ENCODE measurements at regions not wholly inside any gene's neighbourhood (a gene's known extent, or its start where the extent isn't known, plus 50 kb on each side); places are given as distances from the start of the nearest gene placed in this dataset.
"Not testable (repeated sequence)": the region's sequence is repeated elsewhere in the genome, so short reads cannot be mapped to it uniquely, and the experiment has no call there.

GRCh38 chr4:152062936-152063620 lies 302.3 kb upstream of the GATB start:
- Histone ChIP-seq H3K9me3 (no peaks in the 10 kb centered on the region), H3K4me3 (no peak overlapping the region), H3K36me3 (no peaks in the 10 kb centered on the region), H3K9ac (ENCODE audit: low read depth in 2 of 2, low read length in 2 of 2) (no peak overlapping the region), H3K27me3 (no peaks in the 10 kb centered on the region), H3K27ac (no peak overlapping the region), H3K4me1 (no peaks in the 10 kb centered on the region)
- no peak for DNase-seq
- TF ChIP-seq CTCF (IDR thresholded peaks at IDR 0.05): no peak
- intact Hi-C loops (cut with DNase I): no loop called here

- no peaks in the 10 kb centered on the region for H3K4me1 ChIP-seq
- intact Hi-C loops (cut with DNase I): no loop called here
- H3K9ac ChIP-seq (ENCODE audit: low read depth in 2 of 2, low read length in 2 of 2): no peak overlapping the region
- H3K4me3 ChIP-seq: no peak overlapping the region
- no peak for TF ChIP-seq CTCF (IDR thresholded peaks at IDR 0.05)
- H3K9me3 ChIP-seq: no peaks in the 10 kb centered on the region
- DNase-seq: no peak
- no peak overlapping the region for H3K27ac ChIP-seq
- H3K27me3 ChIP-seq: no peaks in the 10 kb centered on the region
- no peaks in the 10 kb centered on the region for H3K36me3 ChIP-seq
These were observed 293.9 kb upstream of the GATB start for GRCh38 chr4:152054731-152055130.

- no peak overlapping the region for H3K9ac ChIP-seq (ENCODE audit: low read depth in 2 of 2, low read length in 2 of 2)
- no peaks in the 10 kb centered on the region for H3K4me1 ChIP-seq
- no peaks in the 10 kb centered on the region for H3K9me3 ChIP-seq
- TF ChIP-seq CTCF (IDR thresholded peaks at IDR 0.05): no peak
- intact Hi-C loops (cut with DNase I): no loop called here
- H3K36me3 ChIP-seq: no peaks in the 10 kb centered on the region
- no peak overlapping the region for H3K27ac ChIP-seq
- no peak for DNase-seq
- no peak overlapping the region for H3K4me3 ChIP-seq
- H3K27me3 ChIP-seq: no peaks in the 10 kb centered on the region
These were observed 291.7 kb upstream of the GATB start for GRCh38 chr4:152052451-152053057.

- DNase-seq; H3K4me1 ChIP-seq; H3K27me3 ChIP-seq; H3K9ac ChIP-seq (ENCODE audit: low read depth in 2 of 2, low read length in 2 of 2); H3K9me3 ChIP-seq; H3K27ac ChIP-seq; H3K4me3 ChIP-seq; intact Hi-C loops (cut with DNase I); H3K36me3 ChIP-seq: not testable (repeated sequence)
These were observed 290.5 kb upstream of the GATB start for GRCh38 chr4:152051332-152051731.

- H3K9me3 ChIP-seq: no peaks in the 10 kb centered on the region
- no peak for TF ChIP-seq CTCF (IDR thresholded peaks at IDR 0.05)
These were observed 289.3 kb upstream of the GATB start for GRCh38 chr4:152050106-152050505.

GRCh38 chr4:152047451-152047850 lies 286.6 kb upstream of the GATB start:
- no peaks in the 10 kb centered on the region for H3K9me3 ChIP-seq
- H3K27ac ChIP-seq: no peak overlapping the region
- no peak for TF ChIP-seq CTCF (IDR thresholded peaks at IDR 0.05)
- no peaks in the 10 kb centered on the region for H3K4me1 ChIP-seq
- no peak overlapping the region for H3K4me3 ChIP-seq
- no peak overlapping the region for H3K9ac ChIP-seq (ENCODE audit: low read depth in 2 of 2, low read length in 2 of 2)
- DNase-seq: no peak
- no peaks in the 10 kb centered on the region for H3K27me3 ChIP-seq
- H3K36me3 ChIP-seq: no peaks in the 10 kb centered on the region
- intact Hi-C loops (cut with DNase I): loop anchor here (10.0 kb wide), 1 partner anchor 347 kb away; no protein-coding TSS in a partner anchor

More at GRCh38 chr4:152050106-152050505, 289.3 kb upstream of the GATB start:
- Histone ChIP-seq H3K4me3 (no peak overlapping the region), H3K4me1 (no peaks in the 10 kb centered on the region), H3K27ac (no peak overlapping the region), H3K9ac (ENCODE audit: low read depth in 2 of 2, low read length in 2 of 2) (no peak overlapping the region), H3K27me3 (no peaks in the 10 kb centered on the region), H3K36me3 (no peaks in the 10 kb centered on the region)
- intact Hi-C loops (cut with DNase I): no loop called here
- no peak for DNase-seq
